Chondrocyte (in vitro differentiated cells): ENCODE measurements at regions not wholly inside any gene's neighbourhood (a gene's known extent, or its start where the extent isn't known, plus 50 kb on each side); places are given as distances from the start of the nearest gene placed in this dataset.

Source experiments
- DNase-seq: peaks from one replicate; pipeline ENCODE4 v3.0.0; 2021; ENCODE audit warnings: mixed read lengths, low spot score
- H3K27ac Mint-ChIP-seq: one replicate; pipeline ENCODE4 v1.8.0; 2021; ENCODE audit warnings: mild to moderate bottlenecking, moderate library complexity, mixed read lengths; ENCODE audit not compliant: unreplicated experiment
- H3K27me3 Mint-ChIP-seq: 2 replicates; pipeline ENCODE4 v1.8.0; 2021; ENCODE audit warnings: low read depth, mixed read lengths
- H3K36me3 Mint-ChIP-seq: 2 replicates; pipeline ENCODE4 v1.8.0; 2021; ENCODE audit warnings: low read depth, mixed read lengths
- H3K4me1 Mint-ChIP-seq: 2 replicates; pipeline ENCODE4 v1.8.0; 2021; ENCODE audit warnings: low read depth, mild to moderate bottlenecking, mixed read lengths
- H3K4me3 Mint-ChIP-seq: one replicate; pipeline ENCODE4 v1.8.0; 2021; ENCODE audit warnings: mild to moderate bottlenecking, moderate library complexity, mixed read lengths; ENCODE audit not compliant: unreplicated experiment
- H3K9me3 Mint-ChIP-seq: 2 replicates; pipeline ENCODE4 v1.8.0; 2021; ENCODE audit warnings: low read depth, mixed read lengths
- CTCF ChIP-seq: fragments of 200-600 bp; sonication (generic); IDR thresholded peaks from 2 replicates; pipeline ENCODE4 v1.5.0; 2021; ENCODE audit warnings: antibody characterized with exemption, mild to moderate bottlenecking, moderate library complexity

- no peak for TF ChIP-seq CTCF
- Mint-ChIP-seq H3K27ac (no peak overlapping the region), H3K4me1 (no peaks in the 10 kb centered on the region), H3K4me3 (no peak overlapping the region), H3K36me3 (peaks cover 11% of the 10 kb centered on the region), H3K27me3 (peaks cover 4% of the 10 kb centered on the region), H3K9me3 (peaks cover 23% of the 10 kb centered on the region)
- no peak for DNase-seq
These were observed 488.0 kb downstream of the RASEF start for GRCh38 chr9:82574911-82575310.

- H3K4me1 Mint-ChIP-seq, result peaks cover 7% of the 10 kb centered on the region
- no peak overlapping the region for H3K27ac Mint-ChIP-seq
- TF ChIP-seq CTCF, result no peak
- peaks cover 6% of the 10 kb centered on the region for H3K9me3 Mint-ChIP-seq
- H3K36me3 Mint-ChIP-seq, result no peaks in the 10 kb centered on the region
- no peaks in the 10 kb centered on the region for H3K27me3 Mint-ChIP-seq
- no peak overlapping the region for H3K4me3 Mint-ChIP-seq
- DNase-seq, result no peak
These were observed 482.0 kb downstream of the RASEF start for GRCh38 chr9:82580921-82581320.

- no peak for DNase-seq
- no peak for TF ChIP-seq CTCF
- Mint-ChIP-seq H3K36me3 (no peaks in the 10 kb centered on the region), H3K27me3 (no peaks in the 10 kb centered on the region), H3K27ac (no peak overlapping the region), H3K4me1 (peaks cover 7% of the 10 kb centered on the region), H3K9me3 (peaks cover 6% of the 10 kb centered on the region), H3K4me3 (no peak overlapping the region)
These were observed 481.4 kb downstream of the RASEF start for GRCh38 chr9:82581516-82581915.

- H3K27ac Mint-ChIP-seq, result no peak overlapping the region
- no peak for DNase-seq
- H3K9me3 Mint-ChIP-seq, result peaks cover 6% of the 10 kb centered on the region
- H3K27me3 Mint-ChIP-seq, result no peaks in the 10 kb centered on the region
- TF ChIP-seq CTCF, result no peak
- H3K4me3 Mint-ChIP-seq, result no peak overlapping the region
- H3K4me1 Mint-ChIP-seq, result peaks cover 7% of the 10 kb centered on the region
- H3K36me3 Mint-ChIP-seq, result no peaks in the 10 kb centered on the region
These were observed 481.0 kb downstream of the RASEF start for GRCh38 chr9:82581935-82582334.

GRCh38 chr9:82582693-82583092 is 480.2 kb downstream of the RASEF start:
- peaks cover 7% of the 10 kb centered on the region for H3K4me1 Mint-ChIP-seq
- H3K27me3 Mint-ChIP-seq, result no peaks in the 10 kb centered on the region
- no peak for DNase-seq

More at GRCh38 chr9:82582693-82583092, 480.2 kb downstream of the RASEF start:
- Mint-ChIP-seq H3K9me3 (peaks cover 6% of the 10 kb centered on the region), H3K27ac (no peak overlapping the region), H3K4me3 (no peak overlapping the region), H3K36me3 (no peaks in the 10 kb centered on the region)
- TF ChIP-seq CTCF, result no peak
